ENCODE measurements at regions not wholly inside any gene's neighbourhood (a gene's known extent, or its start where the extent isn't known, plus 50 kb on each side); places are given as distances from the start of the nearest gene placed in this dataset.

- ChIA-PET CTCF (interaction anchor here (1.2 kb wide), 1 partner anchor 28 kb away, joined by 3 read pairs; no protein-coding TSS in a partner anchor), POLR2A (no interaction called here)
- no peak for TF ChIP-seq CTCF (IDR thresholded peaks at IDR 0.05; ENCODE audit: control extremely low read depth, extremely low read depth, low read depth, missing control alignments)
- DNase-seq (ENCODE audit: extremely low spot score): no peak
These were observed 211.8 kb upstream of the C9orf72 start for GRCh38 chr9:27784847-27785713.

GRCh38 chr9:27785714-27786100 lies 212.4 kb upstream of the C9orf72 start:
- POLR2A ChIA-PET: no interaction called here
- CTCF ChIA-PET: interaction anchor here (1.2 kb wide), 1 partner anchor 27 kb away, joined by 3 read pairs; no protein-coding TSS in a partner anchor
- no peak for DNase-seq (ENCODE audit: extremely low spot score)
- TF ChIP-seq CTCF (IDR thresholded peaks at IDR 0.05; ENCODE audit: control extremely low read depth, extremely low read depth, low read depth, missing control alignments): no peak

DNA sequence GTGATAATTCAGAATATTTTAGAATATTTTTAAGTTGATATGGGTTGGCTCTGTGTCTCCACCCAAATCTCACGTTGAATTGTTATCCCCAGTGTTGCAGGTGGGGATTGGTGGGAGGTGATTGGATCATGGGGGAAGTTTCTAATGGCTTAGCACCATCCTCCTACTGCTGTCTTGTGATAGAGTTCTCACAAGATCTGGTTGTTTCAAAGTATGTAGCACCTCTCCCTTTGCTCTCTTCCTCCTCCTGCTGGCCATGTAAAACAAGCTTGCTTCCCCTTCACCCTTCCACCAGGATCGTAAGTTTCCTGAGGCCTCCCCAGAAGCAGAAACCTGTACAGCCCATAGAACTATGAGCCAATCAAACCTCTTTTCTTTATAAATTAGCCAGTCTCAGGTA lies 214.6 kb upstream of the C9orf72 start:
- ChIA-PET CTCF (no interaction called here), POLR2A (no interaction called here)
- DNase-seq (ENCODE audit: extremely low spot score): no peak
- no peak for TF ChIP-seq CTCF (IDR thresholded peaks at IDR 0.05; ENCODE audit: control extremely low read depth, extremely low read depth, low read depth, missing control alignments)

DNA sequence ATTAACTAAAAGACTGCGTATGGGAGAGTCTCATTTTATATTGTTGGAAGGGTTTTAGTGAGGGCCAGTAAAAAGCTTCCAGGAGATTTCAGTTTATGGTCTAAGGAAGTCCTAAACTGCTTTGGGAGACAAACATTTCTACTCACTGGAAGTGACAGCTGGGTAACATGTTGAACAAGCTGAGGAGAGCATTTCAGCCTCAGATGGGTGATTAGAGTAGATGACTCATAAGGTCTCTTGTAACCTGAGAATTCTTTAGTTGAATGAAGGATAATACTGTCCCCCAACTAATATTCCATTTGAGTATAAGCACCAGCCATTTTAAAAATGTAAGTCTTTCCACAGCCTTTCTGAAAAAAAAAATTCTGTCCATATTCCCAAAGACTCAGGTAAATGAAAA lies 218.0 kb upstream of the C9orf72 start:
- CTCF ChIA-PET: no interaction called here
- TF ChIP-seq CTCF (IDR thresholded peaks at IDR 0.05; ENCODE audit: control extremely low read depth, extremely low read depth, low read depth, missing control alignments): no peak
- no peak for DNase-seq (ENCODE audit: extremely low spot score)
- POLR2A ChIA-PET: no interaction called here

DNA sequence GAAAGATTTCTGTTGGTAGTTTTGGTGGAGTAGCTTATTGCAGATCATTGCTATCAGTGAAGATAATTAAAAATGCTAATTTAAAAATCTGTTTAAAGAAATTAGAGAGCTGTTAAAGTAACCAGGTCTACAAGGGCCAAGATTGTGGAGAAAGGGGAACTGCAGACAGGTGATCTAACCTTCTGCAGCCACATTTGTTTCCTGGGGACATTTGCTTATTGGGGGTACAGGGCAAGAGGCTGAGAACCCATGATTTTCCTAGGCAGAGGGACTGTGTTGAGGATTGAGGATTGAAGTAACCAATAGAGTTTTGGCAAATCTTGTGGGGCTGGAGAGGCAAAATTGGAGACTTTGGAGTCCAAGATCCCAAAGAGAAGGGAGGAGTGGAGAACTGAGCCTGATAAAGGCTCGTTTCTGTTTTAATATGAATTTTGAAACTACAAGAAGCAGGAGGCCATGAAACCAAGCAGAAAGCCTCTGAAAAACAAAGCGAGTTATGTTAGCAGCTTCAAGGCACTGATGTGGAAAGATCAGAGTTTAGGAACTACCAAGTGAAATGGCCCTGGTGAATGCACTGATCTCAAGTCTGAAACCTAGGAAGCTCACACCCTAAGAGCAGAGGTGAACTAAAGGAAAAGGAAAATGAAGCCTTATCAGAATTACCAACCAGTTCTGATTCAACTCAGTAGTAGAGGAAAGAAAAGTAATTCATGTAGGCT lies 219.8 kb upstream of the C9orf72 start:
- DNase-seq (ENCODE audit: extremely low spot score): no peak
- TF ChIP-seq CTCF (IDR thresholded peaks at IDR 0.05; ENCODE audit: control extremely low read depth, extremely low read depth, low read depth, missing control alignments): no peak
- POLR2A ChIA-PET: no interaction called here
- CTCF ChIA-PET: interaction anchor here (1.0 to 1.7 kb wide), 4 partner anchors 10 to 18 kb away, joined by 3 to 4 read pairs (median 3); no protein-coding TSS in a partner anchor

DNA sequence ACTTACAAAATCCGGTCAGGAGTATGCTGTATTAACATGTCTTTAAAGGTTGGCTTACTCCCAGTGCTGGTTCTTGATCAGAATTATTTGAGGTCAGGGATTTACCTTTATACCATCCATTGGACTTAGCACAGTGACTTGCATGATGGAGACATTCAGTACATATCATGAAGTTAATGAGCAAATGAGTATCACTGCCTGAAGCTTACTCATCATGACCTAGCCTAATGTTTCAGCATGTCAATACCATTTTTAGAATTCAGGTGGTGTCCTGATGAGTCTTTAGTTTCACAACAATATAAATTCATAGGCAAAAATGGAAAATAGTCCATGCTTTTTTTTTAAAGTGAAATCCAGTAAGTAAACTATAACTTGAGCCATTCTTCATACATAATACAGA lies 226.0 kb upstream of the C9orf72 start:
- no peak for DNase-seq (ENCODE audit: extremely low spot score)
- CTCF ChIA-PET: no interaction called here
- TF ChIP-seq CTCF (IDR thresholded peaks at IDR 0.05; ENCODE audit: control extremely low read depth, extremely low read depth, low read depth, missing control alignments): no peak
- POLR2A ChIA-PET: no interaction called here

Measured in GM10248 (cell line).